ENCODE measurements at regions not wholly inside any gene's neighbourhood (a gene's known extent, or its start where the extent isn't known, plus 50 kb on each side); places are given as distances from the start of the nearest gene placed in this dataset.

GRCh38 chr10:131779661-131780394 is 121.0 kb upstream of the PPP2R2D start:
- TF ChIP-seq, protein P1, sequence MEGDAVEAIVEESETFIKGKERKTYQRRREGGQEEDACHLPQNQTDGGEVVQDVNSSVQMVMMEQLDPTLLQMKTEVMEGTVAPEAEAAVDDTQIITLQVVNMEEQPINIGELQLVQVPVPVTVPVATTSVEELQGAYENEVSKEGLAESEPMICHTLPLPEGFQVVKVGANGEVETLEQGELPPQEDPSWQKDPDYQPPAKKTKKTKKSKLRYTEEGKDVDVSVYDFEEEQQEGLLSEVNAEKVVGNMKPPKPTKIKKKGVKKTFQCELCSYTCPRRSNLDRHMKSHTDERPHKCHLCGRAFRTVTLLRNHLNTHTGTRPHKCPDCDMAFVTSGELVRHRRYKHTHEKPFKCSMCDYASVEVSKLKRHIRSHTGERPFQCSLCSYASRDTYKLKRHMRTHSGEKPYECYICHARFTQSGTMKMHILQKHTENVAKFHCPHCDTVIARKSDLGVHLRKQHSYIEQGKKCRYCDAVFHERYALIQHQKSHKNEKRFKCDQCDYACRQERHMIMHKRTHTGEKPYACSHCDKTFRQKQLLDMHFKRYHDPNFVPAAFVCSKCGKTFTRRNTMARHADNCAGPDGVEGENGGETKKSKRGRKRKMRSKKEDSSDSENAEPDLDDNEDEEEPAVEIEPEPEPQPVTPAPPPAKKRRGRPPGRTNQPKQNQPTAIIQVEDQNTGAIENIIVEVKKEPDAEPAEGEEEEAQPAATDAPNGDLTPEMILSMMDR (IDR thresholded peaks at IDR 0.05): no peak
- no peaks in the 10 kb centered on the region for H3K4me1 ChIP-seq (ENCODE audit: low read depth)
- no peak overlapping the region for H3K4me3 ChIP-seq
- ATAC-seq: no peak
- no peak for DNase-seq
- no peaks in the 10 kb centered on the region for H3K36me3 ChIP-seq (ENCODE audit: low read depth)
- intact Hi-C loops (cut with DNase I, micrococcal nuclease): no loop called here
- H3K9me3 ChIP-seq: peaks cover 33% of the 10 kb centered on the region

DNA sequence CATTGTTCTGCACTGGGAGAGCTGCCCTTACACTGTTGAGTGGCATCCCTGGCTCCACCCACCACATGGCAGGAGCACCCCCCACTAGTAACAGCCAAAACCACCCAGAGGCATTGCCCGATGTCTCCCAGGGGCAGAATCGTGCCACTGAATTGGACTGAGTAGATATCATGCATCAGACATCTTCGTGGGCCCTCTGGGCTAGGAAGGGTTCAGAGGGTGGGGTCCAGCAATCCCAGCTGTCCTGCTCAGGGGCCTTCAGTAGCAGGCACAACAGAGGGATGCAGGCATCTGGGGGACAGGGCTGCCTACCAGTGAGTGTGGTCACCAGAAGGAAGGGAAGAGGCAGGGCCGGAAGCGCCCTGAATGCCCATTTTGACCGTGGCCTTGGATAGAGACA is 119.7 kb upstream of the PPP2R2D start:
- no peak for DNase-seq
- no peak for ATAC-seq
- intact Hi-C loops (cut with DNase I, micrococcal nuclease): no loop called here
- peaks cover 28% of the 10 kb centered on the region for H3K9me3 ChIP-seq
- TF ChIP-seq, protein P1 (IDR thresholded peaks at IDR 0.05): no peak
- H3K36me3 ChIP-seq (ENCODE audit: low read depth): no peaks in the 10 kb centered on the region
- no peak overlapping the region for H3K4me3 ChIP-seq
- H3K4me1 ChIP-seq (ENCODE audit: low read depth): no peaks in the 10 kb centered on the region

DNA sequence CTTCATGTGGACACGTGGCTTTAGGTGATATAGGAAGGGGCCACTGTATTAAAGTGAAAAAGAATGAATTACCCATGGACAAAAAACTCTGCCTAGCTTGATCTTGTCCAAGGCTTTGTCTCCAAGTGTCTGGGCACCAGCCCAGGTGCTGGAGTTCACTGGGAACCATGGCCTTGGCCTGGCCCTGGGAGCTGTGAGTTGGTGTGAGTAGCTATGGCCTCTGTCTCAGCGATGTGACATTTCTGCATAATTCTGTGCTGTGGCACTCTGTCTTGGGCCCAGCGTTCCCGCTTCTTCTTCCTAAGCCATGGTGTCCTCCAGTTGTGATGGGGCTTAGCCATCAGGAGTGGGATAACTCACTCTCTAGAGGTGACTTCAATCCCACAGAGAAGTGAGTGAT is 119.0 kb upstream of the PPP2R2D start:
- ATAC-seq: no peak

GRCh38 chr10:131784363-131785120 is 116.3 kb upstream of the PPP2R2D start:
- TF ChIP-seq, protein P1 (IDR thresholded peaks at IDR 0.05): no peak
- ATAC-seq (no peak), DNase-seq (no peak)
- Histone ChIP-seq H3K4me1 (ENCODE audit: low read depth) (no peaks in the 10 kb centered on the region), H3K4me3 (no peak overlapping the region), H3K36me3 (ENCODE audit: low read depth) (no peaks in the 10 kb centered on the region), H3K9me3 (no peaks in the 10 kb centered on the region)
- intact Hi-C loops (cut with DNase I, micrococcal nuclease): no loop called here

More for the DNA sequence above, 119.0 kb upstream of the PPP2R2D start:
- Histone ChIP-seq H3K9me3 (peaks cover 23% of the 10 kb centered on the region), H3K36me3 (ENCODE audit: low read depth) (no peaks in the 10 kb centered on the region), H3K4me1 (ENCODE audit: low read depth) (no peaks in the 10 kb centered on the region), H3K4me3 (no peak overlapping the region)
- intact Hi-C loops (cut with DNase I, micrococcal nuclease): no loop called here
- TF ChIP-seq, protein P1 (IDR thresholded peaks at IDR 0.05): no peak
- DNase-seq: no peak

DNA sequence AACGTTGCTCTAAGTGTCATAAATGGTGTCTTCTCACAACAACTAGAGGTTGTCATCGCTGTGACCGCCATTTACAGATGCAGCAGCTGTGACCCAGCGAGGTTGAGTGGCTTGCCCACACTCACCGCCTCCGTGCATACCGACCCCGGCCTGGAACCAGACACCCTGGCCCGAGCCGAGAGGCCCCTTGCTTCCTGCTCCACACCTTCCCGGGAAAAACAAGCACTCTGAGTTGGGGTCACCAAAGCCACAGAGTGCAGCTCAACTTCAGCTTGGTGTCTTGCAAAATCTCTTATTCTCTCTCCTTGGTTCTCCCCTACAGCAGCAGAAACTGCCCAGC is 115.7 kb upstream of the PPP2R2D start:
- ATAC-seq: no peak
- H3K4me1 ChIP-seq (ENCODE audit: low read depth): no peaks in the 10 kb centered on the region
- H3K9me3 ChIP-seq: no peaks in the 10 kb centered on the region
- H3K4me3 ChIP-seq: no peak overlapping the region
- DNase-seq: no peak
- intact Hi-C loops (cut with DNase I, micrococcal nuclease): no loop called here
- no peaks in the 10 kb centered on the region for H3K36me3 ChIP-seq (ENCODE audit: low read depth)
- TF ChIP-seq, protein P1 (IDR thresholded peaks at IDR 0.05): no peak

Data from mucosa of descending colon (tissue), 3 donors.